ENCODE measurements at regions not wholly inside any gene's neighbourhood (a gene's known extent, or its start where the extent isn't known, plus 50 kb on each side); places are given as distances from the start of the nearest gene placed in this dataset.

GRCh38 chr10:64159910-64160872, 639.0 kb downstream of the REEP3 start:
- TF ChIP-seq CTCF (IDR thresholded peaks at IDR 0.05; ENCODE audit: extremely low read depth, missing control alignments) = no peak
- no peak for DNase-seq (ENCODE audit: low spot score)

- DNase-seq (ENCODE audit: low spot score) = no peak
- no peak for TF ChIP-seq CTCF (IDR thresholded peaks at IDR 0.05; ENCODE audit: extremely low read depth, missing control alignments)
Observed at GRCh38 chr10:64170791-64171190, 649.6 kb downstream of the REEP3 start.

GRCh38 chr10:64173826-64174225, 652.6 kb downstream of the REEP3 start:
- DNase-seq (ENCODE audit: low spot score) = no peak
- TF ChIP-seq CTCF (IDR thresholded peaks at IDR 0.05; ENCODE audit: extremely low read depth, missing control alignments) = no peak

- DNase-seq (ENCODE audit: low spot score) = no peak
- TF ChIP-seq CTCF (IDR thresholded peaks at IDR 0.05; ENCODE audit: extremely low read depth, missing control alignments) = no peak
Observed at GRCh38 chr10:64174666-64175255, 653.6 kb downstream of the REEP3 start.

DNA sequence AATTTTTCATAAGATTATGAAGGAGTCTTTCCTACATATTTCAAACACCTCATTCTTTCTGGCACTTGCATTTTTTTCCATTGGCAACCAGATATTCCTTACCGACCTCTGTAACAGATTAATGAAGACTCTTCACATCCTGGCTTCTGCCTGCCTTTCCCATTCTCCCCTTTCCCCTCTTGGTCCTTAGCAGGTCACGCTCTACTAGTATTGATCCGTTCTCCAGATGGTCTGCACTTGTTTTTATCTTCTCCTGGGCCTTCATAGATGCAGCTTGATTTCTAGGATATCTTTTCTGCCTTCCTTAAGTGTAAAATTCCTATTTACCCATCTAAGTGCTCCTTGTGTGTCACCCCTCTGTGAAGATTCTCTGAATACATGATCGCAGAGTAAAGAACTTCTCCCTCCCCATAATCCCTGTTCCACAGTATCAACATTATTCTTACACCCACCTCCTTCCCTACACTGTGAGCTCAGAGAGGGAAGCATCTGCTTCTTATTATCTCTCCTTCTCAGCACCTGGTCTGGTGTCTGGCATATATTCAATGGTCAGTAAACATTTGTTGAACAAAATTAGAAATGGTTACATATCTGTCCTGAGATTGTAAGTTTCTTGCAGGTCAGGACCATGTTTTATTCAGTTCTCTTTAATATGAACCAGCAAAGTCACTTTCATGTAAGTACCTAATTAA, 654.2 kb downstream of the REEP3 start:
- no peak for TF ChIP-seq CTCF (IDR thresholded peaks at IDR 0.05; ENCODE audit: extremely low read depth, missing control alignments)
- DNase-seq (ENCODE audit: low spot score) = no peak

GRCh38 chr10:64182671-64183070, 661.5 kb downstream of the REEP3 start:
- no peak for TF ChIP-seq CTCF (IDR thresholded peaks at IDR 0.05; ENCODE audit: extremely low read depth, missing control alignments)
- DNase-seq (ENCODE audit: low spot score) = no peak

- DNase-seq (ENCODE audit: low spot score) = no peak
- TF ChIP-seq CTCF (IDR thresholded peaks at IDR 0.05; ENCODE audit: extremely low read depth, missing control alignments) = no peak
Observed at GRCh38 chr10:64191286-64191685, 670.1 kb downstream of the REEP3 start.

All from GM20000 (cell line).